SK-N-SH (cell line): ENCODE measurements at regions not wholly inside any gene's neighbourhood (a gene's known extent, or its start where the extent isn't known, plus 50 kb on each side); places are given as distances from the start of the nearest gene placed in this dataset.

Source experiments
- CTCF ChIA-PET: fragments of 300-600, 350-600 bp; formaldehyde crosslinking; extraction: SDS; loops from one replicate; lab custom pipeline; 2021; lab: Yijun Ruan, JAX
- POLR2A ChIA-PET: fragments of 350-600 bp; sonication (Branson Sonifier 250); formaldehyde crosslinking; extraction: SDS; loops from one replicate; lab custom pipeline; 2020; ENCODE audit warnings: antibody characterized with exemption, inconsistent platforms; lab: Yijun Ruan, JAX
- DNase-seq: peaks from one replicate; pipeline ENCODE4 v3.0.0; 2012
- H2AFZ ChIP-seq: fragments of 200-600 bp; sonication (generic); 2 replicates; pipeline ENCODE4 v1.8.1; 2016; ENCODE audit warnings: antibody characterized with exemption, mild to moderate bottlenecking, low read depth
- H3F3A ChIP-seq: fragments of 200-600 bp; sonication (generic); replicated peaks from 2 replicates; pipeline ENCODE3; 2016; ENCODE audit warnings: antibody characterized with exemption, mild to moderate bottlenecking; ENCODE audit not compliant: insufficient read depth
- H3K27ac ChIP-seq, 2 experiments: fragments of 200-500 bp in 1 of 2; fragments of 200-600 bp in 1 of 2; sonication (Bioruptor generic) in 1 of 2; sonication (generic), shearing (Covaris generic) in 1 of 2; 2 replicates each; pipeline versions ENCODE4 v1.5.1 to v1.6.1; 2014 to 2016; ENCODE audit warnings: low read depth in 2 of 2, inconsistent platforms in 1 of 2, low read length in 1 of 2, mild to moderate bottlenecking in 1 of 2, mixed read lengths in 1 of 2
- H3K27me3 ChIP-seq: fragments of 200-600 bp; sonication (generic), shearing (Covaris generic); 2 replicates; pipeline ENCODE4 v1.6.1; 2016; ENCODE audit warnings: mixed run types; ENCODE audit not compliant: insufficient read depth
- H3K36me3 ChIP-seq, 2 experiments: fragments of 200-500 bp in 1 of 2; fragments of 200-600 bp in 1 of 2; sonication (Bioruptor generic) in 1 of 2; sonication (generic) in 1 of 2; replicated peaks in 1 of 2; 2 replicates each; pipeline versions ENCODE3 to v1.5.1; 2014 to 2016; ENCODE audit warnings: low read length in 1 of 2, mild to moderate bottlenecking in 1 of 2; ENCODE audit not compliant: insufficient read depth in 2 of 2, control insufficient read depth in 1 of 2
- H3K4me1 ChIP-seq, 2 experiments: fragments of 200-500 bp in 1 of 2; fragments of 200-600 bp in 1 of 2; sonication (Bioruptor generic) in 1 of 2; sonication (generic), shearing (Covaris generic) in 1 of 2; 2 replicates each; pipeline versions ENCODE4 v1.5.1 to v1.6.1; 2014 to 2016; ENCODE audit warnings: low read depth in 1 of 2, low read length in 1 of 2, mixed run types in 1 of 2; ENCODE audit not compliant: insufficient read depth in 2 of 2, control insufficient read depth in 1 of 2
- H3K4me2 ChIP-seq: fragments of 200-600 bp; sonication (generic), shearing (Covaris generic); 2 replicates; pipeline ENCODE4 v1.6.1; 2017; ENCODE audit warnings: mixed run types
- H3K4me3 ChIP-seq, 2 experiments: fragments of 200-500 bp in 1 of 2; fragments of 200-600 bp in 1 of 2; sonication (Bioruptor generic) in 1 of 2; sonication (generic), shearing (Covaris generic) in 1 of 2; 2 replicates each; pipeline versions ENCODE4 v1.5.1 to v1.8.1; 2014 to 2016; ENCODE audit warnings: low read depth in 2 of 2, inconsistent platforms in 1 of 2, low read length in 1 of 2, mild to moderate bottlenecking in 1 of 2, mixed read lengths in 1 of 2, moderate library complexity in 1 of 2
- H3K79me2 ChIP-seq: fragments of 200-600 bp; sonication (generic); 2 replicates; pipeline ENCODE4 v1.8.1; 2017; ENCODE audit warnings: mild to moderate bottlenecking; ENCODE audit not compliant: insufficient read depth
- H3K9ac ChIP-seq: fragments of 200-600 bp; sonication (generic); 2 replicates; pipeline ENCODE4 v1.6.1; 2017; ENCODE audit warnings: mixed run types
- H3K9me2 ChIP-seq: fragments of 200-600 bp; sonication (generic); 2 replicates; pipeline ENCODE4 v1.6.1; 2017; ENCODE audit warnings: mixed run types
- H3K9me3 ChIP-seq: fragments of 200-600 bp; sonication (generic); 2 replicates; pipeline ENCODE4 v1.6.1; 2017; ENCODE audit warnings: mixed run types, mild to moderate bottlenecking, moderate library complexity
- H4K20me1 ChIP-seq: fragments of 200-600 bp; sonication (generic); 2 replicates; pipeline ENCODE4 v1.6.1; 2017; ENCODE audit warnings: mild to moderate bottlenecking, mixed run types; ENCODE audit not compliant: insufficient read depth
- CHD2 ChIP-seq: fragments of 150-350 bp; IDR thresholded peaks from 2 replicates; pipeline ENCODE4 v1.6.1; 2018; ENCODE audit warnings: low read length; ENCODE audit not compliant: partially characterized antibody
- CTCF ChIP-seq: fragments of 200-600 bp; sonication (generic); IDR thresholded peaks from 2 replicates; pipeline ENCODE4 v1.6.1; 2017; ENCODE audit warnings: antibody characterized with exemption, mild to moderate bottlenecking, moderate library complexity
- EP300 ChIP-seq, 2 experiments: IDR thresholded peaks; 2 replicates each; pipeline versions ENCODE4 v1.4.0 to v1.6.1; 2012; ENCODE audit warnings: borderline replicate concordance in 1 of 2, low read depth in 1 of 2, low read length in 1 of 2
- EZH2phosphoT487 ChIP-seq: fragments of 200-600 bp; sonication (generic); IDR thresholded peaks from 2 replicates; pipeline ENCODE4 v1.6.1; 2017; ENCODE audit warnings: low read depth, mixed run types, mild to moderate bottlenecking, antibody characterized with exemption, moderate library complexity, borderline replicate concordance
- FOSL2 ChIP-seq: IDR thresholded peaks from 2 replicates; pipeline ENCODE4 v1.4.0; 2012; ENCODE audit warnings: low read depth, mild to moderate bottlenecking, moderate library complexity, borderline replicate concordance
- FOXJ3 ChIP-seq: sonication (generic); formaldehyde crosslinking; IDR thresholded peaks from 2 replicates; pipeline ENCODE4 v1.5.1; 2020; ENCODE audit warnings: mild to moderate bottlenecking, missing genetic modification reagents
- GABPA ChIP-seq: IDR thresholded peaks from 2 replicates; pipeline ENCODE4 v1.4.0; 2012; ENCODE audit warnings: low read depth, mild to moderate bottlenecking
- GATA2 ChIP-seq: sonication (generic); formaldehyde crosslinking; IDR thresholded peaks from 2 replicates; pipeline ENCODE4 v1.5.0; 2020; ENCODE audit warnings: mild to moderate bottlenecking, missing genetic modification reagents
- IRF3 ChIP-seq: fragments of 150-350 bp; IDR thresholded peaks from 2 replicates; pipeline ENCODE4 v1.6.1; 2016; ENCODE audit warnings: mild to moderate bottlenecking, low read depth, low read length
- JUND ChIP-seq: IDR thresholded peaks from 2 replicates; pipeline ENCODE4 v1.4.0; 2012
- NFIC ChIP-seq: IDR thresholded peaks from 2 replicates; pipeline ENCODE4 v1.4.0; 2012; ENCODE audit warnings: borderline replicate concordance
- RXRA ChIP-seq: IDR thresholded peaks from 2 replicates; pipeline ENCODE4 v1.4.0; 2012; ENCODE audit warnings: low read depth, mild to moderate bottlenecking, borderline replicate concordance
- TAF1 ChIP-seq: IDR thresholded peaks from 2 replicates; pipeline ENCODE4 v1.6.1; 2012; ENCODE audit warnings: low read depth, mild to moderate bottlenecking, low read length, moderate library complexity, borderline replicate concordance
- TCF12 ChIP-seq: IDR thresholded peaks from 2 replicates; pipeline ENCODE4 v1.4.0; 2012
- USF1 ChIP-seq: IDR thresholded peaks from 2 replicates; pipeline ENCODE4 v1.4.0; 2012; ENCODE audit warnings: low read depth, borderline replicate concordance
- YY1 ChIP-seq: IDR thresholded peaks from 2 replicates; pipeline ENCODE4 v1.4.0; 2012; ENCODE audit warnings: low read depth, mild to moderate bottlenecking
- WGBS: methylation state at CpG from one replicate; pipeline ENCODE4 v1.1.6; 2017; ENCODE audit warnings: low lambda C conversion rate; 5-methylcytosine and 5-hydroxymethylcytosine counted together

GRCh38 chr4:141905751-141906150 lies 269.4 kb downstream of the IL15 start:
- H3K4me2 ChIP-seq: no peak overlapping the region
- no peaks in the 10 kb centered on the region for H3K79me2 ChIP-seq
- no peaks in the 10 kb centered on the region for H3K36me3 ChIP-seq
- no peaks in the 10 kb centered on the region for H3F3A ChIP-seq
- H3K27me3 ChIP-seq: no peaks in the 10 kb centered on the region
- no peak overlapping the region for H3K9ac ChIP-seq
- H3K9me3 ChIP-seq: no peaks in the 10 kb centered on the region
- H3K9me2 ChIP-seq: no peaks in the 10 kb centered on the region
- peaks cover 0 to 4% of the 10 kb centered on the region in 2 experiments; a peak in 2 of 4 replicates for H3K4me1 ChIP-seq
- ChIA-PET POLR2A (no interaction called here), CTCF (no interaction called here)
- 34% methylated on average over 3 of the region's 3 CpGs for WGBS
- no peaks in the 10 kb centered on the region for H4K20me1 ChIP-seq
- 0 out of 4 replicates have a peak overlapping the region, but pooled peaks of 1 of the 2 experiments have one; percentile 5 for H3K27ac ChIP-seq
- H3K4me3 ChIP-seq: no peak overlapping the region
- no peak for DNase-seq
- TF ChIP-seq CHD2 (no peak), FOSL2 (peak; percentile 70; the same call in 1 of the 2 replicates), JUND (peak; percentile 65), YY1 (no peak), RXRA (no peak), FOXJ3 (CRISPR knock-in tag) (no peak), EZH2phosphoT487 (no peak), USF1 (0 out of 2 replicates have a peak, but pooled peaks have one; percentile 35), TCF12 (peak; percentile 69), NFIC (peak; percentile 26; the same call in 1 of the 2 replicates), EP300 (IDR thresholded peaks at IDR 0.05; ENCODE audit: borderline replicate concordance in 1 of 2, low read depth in 1 of 2, low read length in 1 of 2) (peak in 1 of 2 experiments; percentile 30; a peak in 1 of 4 replicates), IRF3 (no peak)
- no peak overlapping the region for H2AFZ ChIP-seq

- Histone ChIP-seq H3K4me2 (no peak overlapping the region), H2AFZ (no peak overlapping the region), H4K20me1 (no peaks in the 10 kb centered on the region), H3K27me3 (no peaks in the 10 kb centered on the region), H3K36me3 (no peaks in the 10 kb centered on the region), H3K4me1 (peaks cover 4 to 10% of the 10 kb centered on the region in 2 experiments; a peak in 3 of 4 replicates), H3K4me3 (no peak overlapping the region), H3F3A (no peaks in the 10 kb centered on the region), H3K9me3 (no peaks in the 10 kb centered on the region), H3K27ac (no peak overlapping the region), H3K79me2 (no peaks in the 10 kb centered on the region), H3K9me2 (no peaks in the 10 kb centered on the region), H3K9ac (no peak overlapping the region)
- TF ChIP-seq GABPA (no peak), GATA2 (no peak), CHD2 (no peak), TAF1 (no peak), CTCF (no peak)
- POLR2A ChIA-PET: no interaction called here
- DNase-seq: no peak
- CTCF ChIA-PET: interaction anchor here (1.6 kb wide), 1 partner anchor 8 kb away, joined by 4 read pairs; no protein-coding TSS in a partner anchor
These were observed 273.2 kb downstream of the IL15 start for GRCh38 chr4:141909541-141909940.
